ENCODE measurements at regions not wholly inside any gene's neighbourhood (a gene's known extent, or its start where the extent isn't known, plus 50 kb on each side); places are given as distances from the start of the nearest gene placed in this dataset.

DNA sequence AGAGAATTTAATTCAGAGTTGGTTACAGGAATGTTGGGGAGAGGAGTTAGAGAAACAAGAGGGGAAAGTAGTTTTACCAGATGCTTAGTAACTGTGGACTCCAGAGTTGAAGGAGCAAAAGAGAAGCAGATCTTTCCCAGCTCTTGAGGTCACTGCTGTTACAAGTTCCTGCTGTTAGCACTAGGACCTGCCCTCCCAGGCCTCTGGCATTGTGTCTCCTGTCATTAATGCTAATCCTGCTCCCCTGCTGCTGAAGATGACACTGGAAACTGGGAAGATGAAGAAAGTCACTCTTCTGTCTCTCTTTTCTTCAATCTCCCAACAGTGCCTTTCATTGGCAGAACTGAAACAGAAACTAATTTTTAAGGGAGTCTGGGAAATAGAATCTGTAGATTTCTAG is 845.6 kb downstream of the ADGRL2 start:
- FAIRE-seq (no peak), ATAC-seq (no peak), DNase-seq (ENCODE audit: low read depth, low spot score) (no peak)
- Histone ChIP-seq H3K9ac (ENCODE audit: control insufficient read depth, insufficient read depth, low read length) (no peak overlapping the region), H3K9me3 (replicated peaks; ENCODE audit: control insufficient read depth, insufficient read depth, low read length) (no peaks in the 10 kb centered on the region), H3K4me1 (ENCODE audit: control insufficient read depth, insufficient read depth, low read length) (no peaks in the 10 kb centered on the region), H3K79me2 (ENCODE audit: control insufficient read depth, insufficient read depth, low read length) (no peaks in the 10 kb centered on the region), H3K27ac (ENCODE audit: control insufficient read depth, insufficient read depth) (no peak overlapping the region), H2AFZ (ENCODE audit: control insufficient read depth, low read depth, low read length) (no peak overlapping the region), H3K36me3 (ENCODE audit: control insufficient read depth in 2 of 2, insufficient read depth in 2 of 2, low read length in 1 of 2) (no peaks in the 10 kb centered on the region), H3K4me2 (ENCODE audit: control insufficient read depth, insufficient read depth) (no peak overlapping the region), H3K27me3 (replicated peaks in 1 of 2; ENCODE audit: control insufficient read depth in 2 of 2, insufficient read depth in 2 of 2, low read length in 1 of 2) (no peaks in the 10 kb centered on the region), H4K20me1 (ENCODE audit: control insufficient read depth, insufficient read depth) (no peaks in the 10 kb centered on the region), H3K4me3 (no peak overlapping the region)
- in situ Hi-C loops (cut with MboI) (no loop called here), intact Hi-C loops (cut with micrococcal nuclease; ENCODE audit: unreplicated experiment) (no loop called here)
- ChIA-PET CTCF (interaction anchor here (1.0 kb wide), 1 partner anchor 404 kb away, joined by 3 read pairs; no protein-coding TSS in a partner anchor), POLR2A (no interaction called here), SMC1A (ENCODE audit: uncharacterized antibody, unreplicated experiment) (interaction anchor here (0.7 kb wide), 1 partner anchor 458 kb away, joined by 3 read pairs; no protein-coding TSS in a partner anchor), RAD21 (ENCODE audit: unreplicated experiment) (no interaction called here)
- TF ChIP-seq, protein P1, sequence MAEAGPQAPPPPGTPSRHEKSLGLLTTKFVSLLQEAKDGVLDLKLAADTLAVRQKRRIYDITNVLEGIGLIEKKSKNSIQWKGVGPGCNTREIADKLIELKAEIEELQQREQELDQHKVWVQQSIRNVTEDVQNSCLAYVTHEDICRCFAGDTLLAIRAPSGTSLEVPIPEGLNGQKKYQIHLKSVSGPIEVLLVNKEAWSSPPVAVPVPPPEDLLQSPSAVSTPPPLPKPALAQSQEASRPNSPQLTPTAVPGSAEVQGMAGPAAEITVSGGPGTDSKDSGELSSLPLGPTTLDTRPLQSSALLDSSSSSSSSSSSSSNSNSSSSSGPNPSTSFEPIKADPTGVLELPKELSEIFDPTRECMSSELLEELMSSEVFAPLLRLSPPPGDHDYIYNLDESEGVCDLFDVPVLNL (IDR thresholded peaks at IDR 0.05; ENCODE audit: low read depth, low read length) = no peak
- TF ChIP-seq NFYA (IDR thresholded peaks at IDR 0.05; ENCODE audit: borderline replicate concordance, low read depth, low read length) (no peak), EP300 (IDR thresholded peaks at IDR 0.05; ENCODE audit: borderline replicate concordance in 1 of 2, control insufficient read depth in 1 of 2, low read depth in 2 of 2, low read length in 2 of 2) (no peak), SRF (IDR thresholded peaks at IDR 0.05; ENCODE audit: low read depth in 2 of 2, low read length in 2 of 2) (no peak), NBN (IDR thresholded peaks at IDR 0.05) (no peak), CBX5 (IDR thresholded peaks at IDR 0.05; ENCODE audit: low read depth) (no peak), SMC3 (IDR thresholded peaks at IDR 0.05; ENCODE audit: borderline replicate concordance, low read length) (no peak), NRF1 (conservative IDR thresholded peaks at IDR 0.05; ENCODE audit: low read depth, low read length) (no peak), IKZF1 (conservative IDR thresholded peaks at IDR 0.05) (no peak), BCL11A (IDR thresholded peaks at IDR 0.05; ENCODE audit: low read depth, low read length) (no peak), ZNF217 (IDR thresholded peaks at IDR 0.05) (no peak), FOXM1 (IDR thresholded peaks at IDR 0.05; ENCODE audit: low read depth, low read length) (no peak), CREM (IDR thresholded peaks at IDR 0.05; ENCODE audit: low read depth) (no peak), RAD51 (IDR thresholded peaks at IDR 0.05) (no peak), RB1 (IDR thresholded peaks at IDR 0.05; ENCODE audit: borderline replicate concordance) (no peak), KAT2A (conservative IDR thresholded peaks at IDR 0.05; ENCODE audit: control insufficient read depth, low read depth, low read length) (no peak)
- TF ChIP-seq, protein P2, sequence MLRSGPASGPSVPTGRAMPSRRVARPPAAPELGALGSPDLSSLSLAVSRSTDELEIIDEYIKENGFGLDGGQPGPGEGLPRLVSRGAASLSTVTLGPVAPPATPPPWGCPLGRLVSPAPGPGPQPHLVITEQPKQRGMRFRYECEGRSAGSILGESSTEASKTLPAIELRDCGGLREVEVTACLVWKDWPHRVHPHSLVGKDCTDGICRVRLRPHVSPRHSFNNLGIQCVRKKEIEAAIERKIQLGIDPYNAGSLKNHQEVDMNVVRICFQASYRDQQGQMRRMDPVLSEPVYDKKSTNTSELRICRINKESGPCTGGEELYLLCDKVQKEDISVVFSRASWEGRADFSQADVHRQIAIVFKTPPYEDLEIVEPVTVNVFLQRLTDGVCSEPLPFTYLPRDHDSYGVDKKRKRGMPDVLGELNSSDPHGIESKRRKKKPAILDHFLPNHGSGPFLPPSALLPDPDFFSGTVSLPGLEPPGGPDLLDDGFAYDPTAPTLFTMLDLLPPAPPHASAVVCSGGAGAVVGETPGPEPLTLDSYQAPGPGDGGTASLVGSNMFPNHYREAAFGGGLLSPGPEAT (IDR thresholded peaks at IDR 0.05; ENCODE audit: low read depth) = no peak
- TF ChIP-seq, protein P3, sequence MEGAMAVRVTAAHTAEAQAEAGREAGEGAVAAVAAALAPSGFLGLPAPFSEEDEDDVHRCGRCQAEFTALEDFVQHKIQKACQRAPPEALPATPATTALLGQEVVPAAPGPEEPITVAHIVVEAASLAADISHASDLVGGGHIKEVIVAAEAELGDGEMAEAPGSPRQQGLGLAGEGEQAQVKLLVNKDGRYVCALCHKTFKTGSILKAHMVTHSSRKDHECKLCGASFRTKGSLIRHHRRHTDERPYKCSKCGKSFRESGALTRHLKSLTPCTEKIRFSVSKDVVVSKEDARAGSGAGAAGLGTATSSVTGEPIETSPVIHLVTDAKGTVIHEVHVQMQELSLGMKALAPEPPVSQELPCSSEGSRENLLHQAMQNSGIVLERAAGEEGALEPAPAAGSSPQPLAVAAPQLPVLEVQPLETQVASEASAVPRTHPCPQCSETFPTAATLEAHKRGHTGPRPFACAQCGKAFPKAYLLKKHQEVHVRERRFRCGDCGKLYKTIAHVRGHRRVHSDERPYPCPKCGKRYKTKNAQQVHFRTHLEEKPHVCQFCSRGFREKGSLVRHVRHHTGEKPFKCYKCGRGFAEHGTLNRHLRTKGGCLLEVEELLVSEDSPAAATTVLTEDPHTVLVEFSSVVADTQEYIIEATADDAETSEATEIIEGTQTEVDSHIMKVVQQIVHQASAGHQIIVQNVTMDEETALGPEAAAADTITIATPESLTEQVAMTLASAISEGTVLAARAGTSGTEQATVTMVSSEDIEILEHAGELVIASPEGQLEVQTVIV (IDR thresholded peaks at IDR 0.05; ENCODE audit: borderline replicate concordance, partially characterized antibody) = no peak
- TF ChIP-seq, protein P4, sequence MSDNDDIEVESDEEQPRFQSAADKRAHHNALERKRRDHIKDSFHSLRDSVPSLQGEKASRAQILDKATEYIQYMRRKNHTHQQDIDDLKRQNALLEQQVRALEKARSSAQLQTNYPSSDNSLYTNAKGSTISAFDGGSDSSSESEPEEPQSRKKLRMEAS (IDR thresholded peaks at IDR 0.05; ENCODE audit: low read depth, low read length) = no peak
- BruUV-seq (replicated peaks) = no TSS peak
